Keratinocyte (primary cell): ENCODE measurements at regions not wholly inside any gene's neighbourhood (a gene's known extent, or its start where the extent isn't known, plus 50 kb on each side); places are given as distances from the start of the nearest gene placed in this dataset.

Experiments used
- CTCF ChIP-seq, 3 experiments: IDR thresholded peaks in 1 of 3; conservative IDR thresholded peaks in 1 of 3; optimal IDR thresholded peaks in 1 of 3; 2 replicates in 2 of 3; 3 replicates in 1 of 3; pipeline versions ENCODE3 to v1.5.1; 2011; ENCODE audit warnings: low read length in 3 of 3, mild to moderate bottlenecking in 3 of 3, moderate library complexity in 2 of 3, control low read depth in 1 of 3, inconsistent platforms in 1 of 3; ENCODE audit not compliant: insufficient read depth in 2 of 3; ENCODE audit errors: extremely low read depth in 1 of 3
- EZH2 ChIP-seq: IDR thresholded peaks from one replicate; pipeline ENCODE4 v1.6.1; 2012; ENCODE audit warnings: inconsistent platforms, mild to moderate bottlenecking, low read length, moderate library complexity

GRCh38 chr14:44353805-44354204 lies 153.3 kb downstream of the FSCB start:
- TF ChIP-seq CTCF (optimal IDR thresholded peaks at IDR 0.05 in 1 of 3, IDR thresholded peaks at IDR 0.05 in 1 of 3, conservative IDR thresholded peaks at IDR 0.05 in 1 of 3; ENCODE audit: extremely low read depth in 1 of 3, insufficient read depth in 2 of 3, low read length in 3 of 3) (no peak), EZH2 (no peak)
